ENCODE measurements at regions not wholly inside any gene's neighbourhood (a gene's known extent, or its start where the extent isn't known, plus 50 kb on each side); places are given as distances from the start of the nearest gene placed in this dataset.

- DNase-seq: peak in 1 of 2 donors; percentile 34
These were observed 146.7 kb upstream of the VRK2 start for GRCh38 chr2:57899898-57900297.

- DNase-seq: no peak
These were observed 144.0 kb upstream of the VRK2 start for GRCh38 chr2:57902578-57902977.

- peak in 1 of 2 donors; percentile 53 for DNase-seq
These were observed 140.4 kb upstream of the VRK2 start for GRCh38 chr2:57906152-57906732.

GRCh38 chr2:57907411-57907810 is 139.2 kb upstream of the VRK2 start:
- no peak for DNase-seq

GRCh38 chr2:57908736-57909161 is 137.9 kb upstream of the VRK2 start:
- peak in 1 of 2 donors; percentile 62 for DNase-seq

- DNase-seq: no peak
These were observed 128.5 kb upstream of the VRK2 start for GRCh38 chr2:57918126-57918525.

GRCh38 chr2:57920342-57920939 is 126.2 kb upstream of the VRK2 start:
- no peak for DNase-seq

- no peak for DNase-seq
These were observed 111.9 kb upstream of the VRK2 start for GRCh38 chr2:57934659-57935058.

GRCh38 chr2:57936216-57936615 is 110.4 kb upstream of the VRK2 start:
- DNase-seq: no peak

GRCh38 chr2:57937456-57937855 is 109.2 kb upstream of the VRK2 start:
- DNase-seq: no peak

GRCh38 chr2:57941816-57942215 is 104.8 kb upstream of the VRK2 start:
- DNase-seq: no peak

- no peak for DNase-seq
These were observed 103.3 kb upstream of the VRK2 start for GRCh38 chr2:57943315-57943714.

GRCh38 chr2:57947398-57947797 is 99.2 kb upstream of the VRK2 start:
- no peak for DNase-seq

- no peak for DNase-seq
These were observed 92.6 kb upstream of the VRK2 start for GRCh38 chr2:57954020-57954419.

- DNase-seq: no peak
These were observed 89.4 kb upstream of the VRK2 start for GRCh38 chr2:57957238-57957637.

GRCh38 chr2:57959390-57959789 is 87.2 kb upstream of the VRK2 start:
- no peak for DNase-seq

GRCh38 chr2:57962861-57963260 is 83.7 kb upstream of the VRK2 start:
- no peak for DNase-seq

GRCh38 chr2:57965219-57965618 is 81.4 kb upstream of the VRK2 start:
- no peak for DNase-seq

GRCh38 chr2:57965961-57966360 is 80.6 kb upstream of the VRK2 start:
- DNase-seq: no peak

- no peak for DNase-seq
These were observed 72.9 kb upstream of the VRK2 start for GRCh38 chr2:57973621-57974186.

GRCh38 chr2:57979158-57979557 is 67.4 kb upstream of the VRK2 start:
- DNase-seq: no peak

GRCh38 chr2:57981083-57981768 is 65.4 kb upstream of the VRK2 start:
- no peak for DNase-seq

GRCh38 chr2:57987835-57988573 is 58.6 kb upstream of the VRK2 start:
- DNase-seq: no peak
